Coronary artery (tissue), 2 donors: ENCODE measurements at regions not wholly inside any gene's neighbourhood (a gene's known extent, or its start where the extent isn't known, plus 50 kb on each side); places are given as distances from the start of the nearest gene placed in this dataset.

Experiments used
- DNase-seq: peaks from one replicate; pipeline ENCODE4 v3.0.0-alpha.2; 2017; ENCODE audit warnings: low spot score
- H3K27ac ChIP-seq, 2 donors: fragments of 200-600 bp; sonication (generic); one replicate each; pipeline ENCODE4 v1.5.1; 2016 to 2019
- H3K4me3 ChIP-seq: fragments of 200-600 bp; sonication (generic); 2 replicates; pipeline ENCODE4 v1.5.1; 2016; ENCODE audit warnings: mild to moderate bottlenecking, moderate library complexity
- TF ChIP-seq, protein P1 (sequence below): fragments of 200-600 bp; sonication (generic); IDR thresholded peaks from one replicate; pipeline ENCODE4 v1.5.1; 2019; ENCODE audit warnings: antibody characterized with exemption

DNA sequence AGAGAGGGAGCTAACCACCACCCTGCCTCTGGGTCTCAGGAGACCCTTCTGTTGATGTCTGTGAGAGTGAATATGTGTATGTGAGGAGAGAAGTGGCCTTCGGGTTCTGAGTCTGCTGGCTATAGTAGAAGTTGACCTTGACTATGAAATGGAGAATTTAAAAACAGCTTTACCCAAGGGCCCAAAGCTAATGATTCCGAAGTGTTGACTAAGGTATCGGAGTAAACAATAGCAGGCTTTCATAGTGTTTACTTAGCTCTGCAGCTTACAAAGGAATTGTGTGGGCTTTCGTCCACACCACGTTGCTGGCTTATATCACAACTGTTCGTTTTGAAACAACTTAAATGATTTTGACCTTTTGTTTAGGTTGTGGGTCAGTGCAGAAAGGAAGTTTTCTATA, 126.5 kb upstream of the JAG1 start:
- no peak overlapping the region for H3K27ac ChIP-seq
- DNase-seq: no peak
- H3K4me3 ChIP-seq: no peak overlapping the region
- TF ChIP-seq, protein P1, sequence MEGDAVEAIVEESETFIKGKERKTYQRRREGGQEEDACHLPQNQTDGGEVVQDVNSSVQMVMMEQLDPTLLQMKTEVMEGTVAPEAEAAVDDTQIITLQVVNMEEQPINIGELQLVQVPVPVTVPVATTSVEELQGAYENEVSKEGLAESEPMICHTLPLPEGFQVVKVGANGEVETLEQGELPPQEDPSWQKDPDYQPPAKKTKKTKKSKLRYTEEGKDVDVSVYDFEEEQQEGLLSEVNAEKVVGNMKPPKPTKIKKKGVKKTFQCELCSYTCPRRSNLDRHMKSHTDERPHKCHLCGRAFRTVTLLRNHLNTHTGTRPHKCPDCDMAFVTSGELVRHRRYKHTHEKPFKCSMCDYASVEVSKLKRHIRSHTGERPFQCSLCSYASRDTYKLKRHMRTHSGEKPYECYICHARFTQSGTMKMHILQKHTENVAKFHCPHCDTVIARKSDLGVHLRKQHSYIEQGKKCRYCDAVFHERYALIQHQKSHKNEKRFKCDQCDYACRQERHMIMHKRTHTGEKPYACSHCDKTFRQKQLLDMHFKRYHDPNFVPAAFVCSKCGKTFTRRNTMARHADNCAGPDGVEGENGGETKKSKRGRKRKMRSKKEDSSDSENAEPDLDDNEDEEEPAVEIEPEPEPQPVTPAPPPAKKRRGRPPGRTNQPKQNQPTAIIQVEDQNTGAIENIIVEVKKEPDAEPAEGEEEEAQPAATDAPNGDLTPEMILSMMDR: no peak

DNA sequence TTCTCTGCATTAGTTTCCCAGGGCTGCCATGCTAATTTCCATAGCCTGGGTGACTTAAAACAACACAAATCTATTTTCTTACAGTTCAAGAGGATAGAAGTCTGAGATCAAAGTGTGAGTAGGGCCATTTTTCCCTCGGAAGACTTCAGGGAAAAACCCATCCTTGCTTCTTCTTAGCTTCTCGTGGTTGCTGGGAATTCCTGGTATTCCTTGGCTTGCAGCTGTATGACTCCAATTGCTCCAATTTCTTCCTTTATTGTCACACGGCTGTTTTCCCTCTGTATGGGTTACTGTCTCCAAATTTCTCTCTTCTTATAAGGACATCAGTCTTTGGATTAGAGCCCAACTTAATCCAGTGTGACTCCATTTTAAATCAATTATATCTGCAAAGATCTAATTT, 128.4 kb upstream of the JAG1 start:
- no peak for DNase-seq
- TF ChIP-seq, protein P1: no peak
- no peak overlapping the region for H3K27ac ChIP-seq
- H3K4me3 ChIP-seq: no peak overlapping the region

DNA sequence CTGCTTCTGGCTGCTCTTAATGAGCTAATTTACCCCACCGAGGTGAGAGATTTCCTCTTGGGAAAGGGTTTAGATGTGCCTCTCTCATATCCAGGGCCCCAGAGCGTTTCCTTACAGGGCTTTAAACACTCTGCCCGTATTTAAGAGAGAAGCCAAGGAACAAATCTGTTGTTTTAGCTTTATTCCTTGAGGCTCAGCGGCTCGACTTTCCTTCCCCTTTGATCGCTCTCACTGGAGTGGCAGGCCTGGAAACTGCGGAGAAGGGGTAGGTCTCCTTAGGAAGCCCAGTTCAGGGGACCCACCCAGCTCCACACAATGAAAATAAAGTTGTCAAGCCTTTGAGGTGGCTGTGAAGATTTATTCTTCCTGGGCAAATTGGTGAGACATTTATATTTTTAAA, 132.0 kb upstream of the JAG1 start:
- TF ChIP-seq, protein P1: no peak
- no peak for DNase-seq
- Histone ChIP-seq H3K4me3 (no peak overlapping the region), H3K27ac (peak overlapping the region in 1 of 2 donors; percentile 36)

DNA sequence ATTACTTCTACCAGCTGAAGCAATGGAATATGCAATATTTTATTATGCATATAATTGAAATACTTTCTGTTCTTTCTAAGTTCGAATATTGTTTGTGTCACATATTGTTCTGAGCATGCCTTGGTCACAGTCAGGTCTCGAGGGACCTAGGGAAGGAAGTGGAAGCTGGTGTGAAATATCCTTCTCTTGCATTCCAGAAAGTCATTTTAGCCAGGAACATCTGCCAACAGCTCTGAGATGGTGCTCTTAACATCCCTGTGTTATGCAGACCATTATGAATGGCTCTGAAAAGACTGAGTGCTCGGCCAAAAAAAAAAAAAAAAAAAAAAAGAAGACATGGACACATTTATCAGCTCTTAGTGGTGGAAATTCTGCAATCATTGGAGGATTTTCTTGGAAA, 132.7 kb upstream of the JAG1 start:
- H3K27ac ChIP-seq: peak overlapping the region in 1 of 2 donors; percentile 36
- TF ChIP-seq, protein P1: no peak
- no peak overlapping the region for H3K4me3 ChIP-seq
- no peak for DNase-seq

DNA sequence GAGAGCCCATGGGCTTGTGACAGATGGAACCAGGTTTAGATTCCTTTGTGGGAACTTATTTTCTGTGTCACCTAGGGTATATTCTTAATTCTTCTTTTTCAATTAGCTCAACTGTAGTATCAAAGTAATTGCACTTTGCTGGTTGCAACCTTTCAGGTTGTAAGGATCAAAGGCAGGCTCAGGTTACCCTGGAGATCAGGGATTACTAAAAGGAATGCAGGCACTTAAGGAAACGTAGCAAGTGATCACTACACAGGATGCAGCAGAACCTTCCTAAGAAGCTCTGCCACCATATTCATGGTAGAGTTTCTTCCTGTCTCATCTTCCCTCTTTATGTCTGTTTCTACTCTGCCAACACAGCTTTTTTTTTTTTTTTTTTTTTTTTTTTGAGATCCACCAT, 133.2 kb upstream of the JAG1 start:
- Histone ChIP-seq H3K4me3 (no peak overlapping the region), H3K27ac (no peak overlapping the region)
- no peak for DNase-seq
- TF ChIP-seq, protein P1: no peak

DNA sequence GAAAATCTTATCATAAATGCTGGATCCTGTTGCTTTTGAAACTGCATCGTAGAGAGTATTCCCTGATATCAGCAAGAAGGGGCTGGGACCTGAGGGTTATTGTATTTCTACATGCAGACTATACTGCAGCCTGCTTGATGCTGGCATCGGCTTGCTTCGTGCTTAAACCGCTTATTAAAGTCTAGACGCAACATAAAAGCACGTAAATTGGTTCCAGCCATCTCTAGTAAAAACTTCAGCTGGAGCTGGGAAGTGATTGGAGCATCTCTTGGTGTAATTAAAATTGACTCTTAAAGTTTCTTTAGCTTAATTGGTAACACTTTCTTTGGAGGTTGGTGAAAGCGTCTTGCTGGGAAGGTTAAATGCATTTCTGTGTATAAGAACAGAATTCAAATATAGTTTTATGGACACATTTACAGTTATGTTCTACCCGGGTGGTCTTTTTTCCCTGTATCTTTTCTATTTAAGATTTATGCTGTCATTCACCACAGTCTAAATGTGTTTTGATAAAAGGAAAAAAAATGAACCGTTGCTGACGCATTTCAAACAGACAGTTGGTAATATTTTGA, 139.0 kb upstream of the JAG1 start:
- Histone ChIP-seq H3K4me3 (no peak overlapping the region), H3K27ac (no peak overlapping the region)
- no peak for DNase-seq
- TF ChIP-seq, protein P1: no peak

DNA sequence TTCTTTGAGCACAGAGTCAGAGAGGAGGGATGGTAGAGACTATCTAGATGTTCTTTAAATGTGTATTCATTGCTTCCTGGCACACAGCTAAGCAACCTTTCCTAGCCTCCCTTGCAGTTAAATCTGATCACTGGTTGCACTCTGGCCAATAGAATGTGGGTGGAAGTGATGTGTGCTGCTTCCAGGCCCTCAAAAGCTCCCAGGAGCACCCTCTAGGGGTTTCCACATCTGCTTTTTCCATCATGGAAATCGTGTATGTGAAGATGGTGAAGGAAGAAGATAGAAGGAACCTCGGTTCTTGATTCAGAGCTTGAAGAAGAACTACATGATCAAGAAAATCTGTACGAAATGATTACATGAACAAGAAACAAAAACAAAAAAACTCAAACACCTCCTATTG, 149.8 kb upstream of the JAG1 start:
- H3K4me3 ChIP-seq: no peak overlapping the region
- TF ChIP-seq, protein P1: no peak
- DNase-seq: no peak
- H3K27ac ChIP-seq: no peak overlapping the region
